SH-SY5Y (cell line): ENCODE measurements at regions not wholly inside any gene's neighbourhood (a gene's known extent, or its start where the extent isn't known, plus 50 kb on each side); places are given as distances from the start of the nearest gene placed in this dataset.

Experiments used
- GATA2 ChIP-seq: IDR thresholded peaks from 2 replicates; pipeline ENCODE4 v1.6.1; 2011; ENCODE audit warnings: mild to moderate bottlenecking, low read depth, low read length
- GATA3 ChIP-seq: IDR thresholded peaks from 2 replicates; pipeline ENCODE4 v1.6.1; 2011; ENCODE audit warnings: low read depth, mild to moderate bottlenecking, low read length, moderate library complexity

DNA sequence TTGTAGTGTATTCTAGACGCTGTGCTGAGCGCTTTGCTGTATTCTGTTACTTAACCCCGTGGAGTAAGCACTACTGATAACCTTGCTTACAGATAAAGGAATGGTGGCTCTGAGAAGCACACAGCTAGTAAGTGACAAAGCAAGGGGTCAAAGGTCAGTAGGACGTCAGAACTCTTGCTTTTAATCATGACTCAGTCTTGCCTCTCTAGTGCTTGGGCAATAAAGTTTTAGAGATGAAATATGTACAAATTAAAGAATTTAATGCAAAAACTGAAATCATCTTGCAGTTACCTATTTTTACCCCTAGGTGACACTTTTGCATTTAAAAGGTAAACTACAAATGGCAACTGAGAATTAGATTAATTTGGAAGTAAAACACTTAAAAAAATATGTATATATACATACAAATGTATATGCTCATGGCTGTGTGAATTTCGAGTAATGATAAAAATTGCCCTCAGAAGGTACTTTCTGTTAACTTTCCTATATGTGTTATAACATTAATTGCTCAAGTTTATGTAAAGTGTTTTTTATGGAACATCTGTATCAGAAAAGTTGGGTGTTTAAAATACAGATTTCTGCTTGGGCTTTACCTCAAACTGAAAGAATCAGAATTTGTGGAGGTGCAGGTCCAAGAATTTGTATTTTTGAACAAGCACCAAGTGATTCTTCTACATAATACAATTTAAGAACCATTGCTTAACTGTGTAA lies 175.1 kb upstream of the DAB2 start:
- TF ChIP-seq GATA3 (no peak), GATA2 (no peak)
